K562 (cell line): ENCODE measurements at regions not wholly inside any gene's neighbourhood (a gene's known extent, or its start where the extent isn't known, plus 50 kb on each side); places are given as distances from the start of the nearest gene placed in this dataset.

Source experiments
- ATF6 ChIP-seq: sonication (generic); formaldehyde crosslinking; IDR thresholded peaks from 2 replicates; pipeline ENCODE4 v1.4.0; 2020; ENCODE audit warnings: mild to moderate bottlenecking, missing genetic modification reagents
- BRF2 ChIP-seq: IDR thresholded peaks from 3 replicates; pipeline ENCODE4 v1.6.1; 2011; ENCODE audit warnings: borderline replicate concordance, mild to moderate bottlenecking; ENCODE audit not compliant: insufficient read length, insufficient read depth
- CBX5 ChIP-seq: IDR thresholded peaks from 2 replicates; pipeline ENCODE4 v1.6.1; 2014; ENCODE audit warnings: low read depth, borderline replicate concordance
- CCNT2 ChIP-seq: IDR thresholded peaks from 2 replicates; pipeline ENCODE4 v1.6.1; 2011; ENCODE audit warnings: borderline replicate concordance, low read depth, mild to moderate bottlenecking, moderate library complexity, mixed read lengths, low read length; ENCODE audit not compliant: insufficient read length; ENCODE audit errors: extremely low read depth
- CTBP1 ChIP-seq: fragments of 450-650 bp; IDR thresholded peaks from 2 replicates; pipeline ENCODE4 v1.6.1; 2016; ENCODE audit warnings: borderline replicate concordance
- DACH1 ChIP-seq: fragments of 450-650 bp; IDR thresholded peaks from 2 replicates; pipeline ENCODE4 v1.6.1; 2018; ENCODE audit not compliant: partially characterized antibody
- HMGXB4 ChIP-seq: sonication (generic); formaldehyde crosslinking; IDR thresholded peaks from 2 replicates; pipeline ENCODE4 v1.8.1; 2023; ENCODE audit warnings: mild to moderate bottlenecking, missing genetic modification reagents
- KAT7 ChIP-seq: sonication (generic); formaldehyde crosslinking; IDR thresholded peaks from 2 replicates; pipeline ENCODE4 v1.8.0; 2022; ENCODE audit warnings: missing genetic modification reagents, mild to moderate bottlenecking, borderline replicate concordance
- KLF16 ChIP-seq: IDR thresholded peaks from 2 replicates; pipeline ENCODE4 v1.6.1; 2016; ENCODE audit warnings: antibody characterized with exemption
- LCOR ChIP-seq: sonication (generic); formaldehyde crosslinking; IDR thresholded peaks from 2 replicates; pipeline ENCODE4 v1.8.0; 2022; ENCODE audit warnings: mild to moderate bottlenecking, missing genetic modification reagents
- MCM5 ChIP-seq: fragments of 450-650 bp; IDR thresholded peaks from 2 replicates; pipeline ENCODE4 v1.6.1; 2016; ENCODE audit warnings: low read depth
- MXI1 ChIP-seq: IDR thresholded peaks from 2 replicates; pipeline ENCODE4 v1.6.1; 2011; ENCODE audit warnings: low read depth, mild to moderate bottlenecking, improper control_type of control experiment, low read length
- PHB ChIP-seq: fragments of 250-450 bp; sonication (Bioruptor Pico); IDR thresholded peaks from 2 replicates; pipeline ENCODE4 v1.5.0; 2021
- PML ChIP-seq: IDR thresholded peaks from 2 replicates; pipeline ENCODE4 v1.6.1; 2012; ENCODE audit warnings: low read length, inconsistent platforms
- RCOR1 ChIP-seq, 2 experiments: IDR thresholded peaks; 2 replicates each; pipeline ENCODE4 v1.6.1; 2012; ENCODE audit warnings: low read depth in 2 of 2, low read length in 2 of 2, borderline replicate concordance in 1 of 2, improper control_type of control experiment in 1 of 2
- RNF219 ChIP-seq: fragments of 250-450 bp; sonication (Bioruptor Pico); IDR thresholded peaks from 2 replicates; pipeline ENCODE4 v1.5.0; 2022; ENCODE audit warnings: mild to moderate bottlenecking
- SETDB1 ChIP-seq: IDR thresholded peaks from one replicate; pipeline ENCODE4 v1.6.1; 2012; ENCODE audit warnings: low read length, control low read depth, inconsistent platforms
- SIRT6 ChIP-seq: IDR thresholded peaks from one replicate; pipeline ENCODE4 v1.6.1; 2012; ENCODE audit warnings: low read depth, mild to moderate bottlenecking, control low read depth, inconsistent platforms, low read length, moderate library complexity
- USF1 ChIP-seq: sonication (generic); formaldehyde crosslinking; IDR thresholded peaks from 2 replicates; pipeline ENCODE4 v1.9.0; 2022; ENCODE audit warnings: mild to moderate bottlenecking, missing genetic modification reagents
- ZNF197 ChIP-seq: fragments of 200-800 bp; sonication (Bioruptor generic); IDR thresholded peaks from 2 replicates; pipeline ENCODE4 v1.6.1; 2016; ENCODE audit warnings: low read depth, missing genetic modification characterization, missing compliant biosample characterization
- ZNF316 ChIP-seq: fragments of 450-650 bp; IDR thresholded peaks from 2 replicates; pipeline ENCODE4 v1.6.1; 2016
- ZNF76 ChIP-seq: fragments of 250-450 bp; sonication (Bioruptor Pico); IDR thresholded peaks from 2 replicates; pipeline ENCODE4 v1.4.0; 2020; ENCODE audit warnings: mild to moderate bottlenecking, moderate library complexity, borderline replicate concordance
- ZNF79 ChIP-seq: fragments of 250-450 bp; sonication (Bioruptor Pico); IDR thresholded peaks from 2 replicates; pipeline ENCODE4 v1.4.0; 2020; ENCODE audit warnings: low read depth, mild to moderate bottlenecking, moderate library complexity

GRCh38 chr3:72595376-72595775 lies 252.9 kb downstream of the SHQ1 start (continued):
- TF ChIP-seq CCNT2 (peak; percentile 42), ZNF316 (no peak), PHB (CRISPR knock-in tag) (no peak), RNF219 (CRISPR knock-in tag) (no peak), LCOR (CRISPR knock-in tag) (no peak), ZNF197 (no peak), KAT7 (no peak), CTBP1 (peak; percentile 79), HMGXB4 (no peak), PML (peak; percentile 71; the same call in 1 of the 2 replicates), CBX5 (no peak), SIRT6 (no peak), SETDB1 (no peak), KLF16 (peak; percentile 86), USF1 (CRISPR knock-in tag) (no peak), MCM5 (no peak), ZNF79 (CRISPR knock-in tag) (no peak), ATF6 (CRISPR knock-in tag) (no peak), BRF2 (no peak), MXI1 (no peak), RCOR1 (IDR thresholded peaks at IDR 0.05; ENCODE audit: borderline replicate concordance in 1 of 2, low read depth in 2 of 2, low read length in 2 of 2) (peak in 1 of 2 experiments; percentile 68; a peak in 1 of 4 replicates), DACH1 (no peak), ZNF76 (CRISPR knock-in tag) (no peak)
